ENCODE measurements at regions not wholly inside any gene's neighbourhood (a gene's known extent, or its start where the extent isn't known, plus 50 kb on each side); places are given as distances from the start of the nearest gene placed in this dataset.

DNA sequence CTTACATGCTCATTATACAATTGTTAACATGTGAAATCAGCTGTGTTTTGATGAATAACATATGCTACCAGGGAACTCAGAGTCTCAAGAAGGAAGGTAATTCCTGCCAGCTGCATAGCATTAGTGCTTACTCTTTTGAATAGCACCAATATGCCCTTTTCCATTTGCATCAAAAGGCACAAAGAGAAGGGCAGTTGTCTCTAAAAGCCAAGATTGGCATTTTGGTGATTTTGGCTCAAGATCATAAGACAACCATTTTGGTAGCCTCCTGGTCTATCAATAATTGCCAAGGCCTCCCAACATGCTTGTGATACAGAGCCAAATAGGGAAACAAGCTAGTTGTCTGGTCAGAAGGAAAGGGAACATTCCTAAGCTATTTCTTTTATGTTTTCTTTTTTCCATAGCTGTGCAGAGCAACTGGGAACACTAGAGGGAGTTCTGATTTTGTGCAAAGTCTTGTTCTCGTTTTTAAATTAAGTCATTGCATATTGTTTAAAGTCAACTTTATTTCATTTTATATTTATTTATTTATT, 416.7 kb upstream of the CHORDC1 start:
- TF ChIP-seq CTCF (IDR thresholded peaks at IDR 0.05) (peak in 1 of 6 experiments; percentile 13), POLR2A (IDR thresholded peaks at IDR 0.05) (no peak), POLR2AphosphoS5 (IDR thresholded peaks at IDR 0.05) (no peak)
